CD8-positive, alpha-beta memory T cell (primary cell): ENCODE measurements at regions not wholly inside any gene's neighbourhood (a gene's known extent, or its start where the extent isn't known, plus 50 kb on each side); places are given as distances from the start of the nearest gene placed in this dataset.

Experiments used
- CTCF ChIA-PET: fragments of 350-600 bp; sonication (Branson Sonifier 250); formaldehyde crosslinking; loops from one replicate; lab custom pipeline; 2021; ENCODE audit warnings: antibody characterized with exemption; lab: Charles Lee
- POLR2A ChIA-PET: fragments of 350-600 bp; sonication (Branson Sonifier 250); formaldehyde crosslinking; loops from one replicate; lab custom pipeline; 2021; ENCODE audit warnings: antibody characterized with exemption; lab: Charles Lee
- DNase-seq, 5 donors: peaks; one replicate each; pipeline versions ENCODE4 v3.0.0 to v3.0.0-alpha.2; 2020 to 2022; ENCODE audit warnings: mixed read lengths in 1 of 5
- H3K27ac ChIP-seq: one replicate; pipeline ENCODE4 v1.7.0; 2013; ENCODE audit warnings: low read depth, mild to moderate bottlenecking, low read length, moderate library complexity
- H3K27me3 ChIP-seq: 2 replicates; pipeline ENCODE4 v1.7.0; 2013; ENCODE audit warnings: low read length, mild to moderate bottlenecking; ENCODE audit not compliant: insufficient read depth, poor library complexity, severe bottlenecking
- H3K36me3 ChIP-seq: 2 replicates; pipeline ENCODE4 v1.7.0; 2013; ENCODE audit warnings: mild to moderate bottlenecking, low read length, moderate library complexity; ENCODE audit not compliant: insufficient read depth
- H3K4me1 ChIP-seq: 2 replicates; pipeline ENCODE4 v1.7.0; 2013; ENCODE audit warnings: mild to moderate bottlenecking, low read length, moderate library complexity; ENCODE audit not compliant: insufficient read depth
- H3K4me3 ChIP-seq: 2 replicates; pipeline ENCODE4 v1.7.0; 2013; ENCODE audit warnings: mild to moderate bottlenecking, low read length
- H3K9me3 ChIP-seq: 2 replicates; pipeline ENCODE4 v1.7.0; 2013; ENCODE audit warnings: mild to moderate bottlenecking, low read length
- H3K27ac Mint-ChIP-seq, 8 donors: one replicate each; pipeline ENCODE4 v1.8.0; 2020 to 2021; ENCODE audit warnings: mixed read lengths in 8 of 8, mild to moderate bottlenecking in 6 of 8, inconsistent platforms in 3 of 8, moderate library complexity in 3 of 8
- H3K27me3 Mint-ChIP-seq, 2 donors: one replicate each; pipeline ENCODE4 v1.8.0; 2020 to 2021; ENCODE audit warnings: mixed read lengths in 2 of 2, mild to moderate bottlenecking in 1 of 2, moderate library complexity in 1 of 2
- H3K36me3 Mint-ChIP-seq, 3 donors: one replicate each; pipeline ENCODE4 v1.8.0; 2020 to 2021; ENCODE audit warnings: mixed read lengths in 3 of 3, inconsistent platforms in 1 of 3, mild to moderate bottlenecking in 1 of 3
- H3K4me1 Mint-ChIP-seq, 3 donors: one replicate each; pipeline ENCODE4 v1.8.0; 2020 to 2021; ENCODE audit warnings: mixed read lengths in 3 of 3, inconsistent platforms in 1 of 3, mild to moderate bottlenecking in 1 of 3
- H3K4me3 Mint-ChIP-seq, 7 donors: one replicate each; pipeline ENCODE4 v1.8.0; 2020 to 2021; ENCODE audit warnings: mixed read lengths in 7 of 7, mild to moderate bottlenecking in 6 of 7, moderate library complexity in 4 of 7, inconsistent platforms in 2 of 7
- H3K9me3 Mint-ChIP-seq, 5 donors: one replicate each; pipeline ENCODE4 v1.8.0; 2020 to 2022; ENCODE audit warnings: mixed read lengths in 5 of 5, mild to moderate bottlenecking in 3 of 5, moderate library complexity in 2 of 5, inconsistent platforms in 1 of 5

- Mint-ChIP-seq H3K27me3 (peaks cover 2 to 8% of the 10 kb centered on the region in 2 donors), H3K9me3 (peaks cover 0 to 6% (median 4%) of the 10 kb centered on the region in 5 donors), H3K27ac (no peak overlapping the region), H3K4me1 (no peaks in the 10 kb centered on the region), H3K4me3 (no peak overlapping the region), H3K36me3 (peaks cover 0 to 11% (median 0%) of the 10 kb centered on the region in 3 donors)
- Histone ChIP-seq H3K4me1 (no peaks in the 10 kb centered on the region), H3K4me3 (no peak overlapping the region), H3K36me3 (no peaks in the 10 kb centered on the region), H3K27me3 (no peaks in the 10 kb centered on the region), H3K27ac (no peak overlapping the region), H3K9me3 (no peaks in the 10 kb centered on the region)
- POLR2A ChIA-PET = no interaction called here
- CTCF ChIA-PET = interaction anchor here (1.0 kb wide), 1 partner anchor 276 kb away, joined by 3 read pairs; no protein-coding TSS in a partner anchor
- no peak for DNase-seq
Measured at GRCh38 chr18:3389977-3390376, 60.0 kb upstream of the TGIF1 start.

- peaks cover 0 to 11% (median 0%) of the 10 kb centered on the region in 3 donors for H3K36me3 Mint-ChIP-seq
- CTCF ChIA-PET = interaction anchor here (1.0 kb wide), 1 partner anchor 95 kb away, joined by 3 read pairs; no protein-coding TSS in a partner anchor
- Histone ChIP-seq H3K36me3 (no peaks in the 10 kb centered on the region), H3K27me3 (no peaks in the 10 kb centered on the region), H3K4me3 (no peak overlapping the region), H3K9me3 (no peaks in the 10 kb centered on the region), H3K4me1 (no peaks in the 10 kb centered on the region), H3K27ac (no peak overlapping the region)
- DNase-seq = no peak
- POLR2A ChIA-PET = no interaction called here
- H3K9me3 Mint-ChIP-seq = peaks cover 0 to 6% (median 4%) of the 10 kb centered on the region in 5 donors
- H3K27me3 Mint-ChIP-seq = peaks cover 4 to 16% of the 10 kb centered on the region in 2 donors
- no peaks in the 10 kb centered on the region for H3K4me1 Mint-ChIP-seq
- H3K4me3 Mint-ChIP-seq = no peak overlapping the region
- no peak overlapping the region for H3K27ac Mint-ChIP-seq
Measured at GRCh38 chr18:3391704-3392466, 58.1 kb upstream of the TGIF1 start.

- Histone ChIP-seq H3K4me3 (no peak overlapping the region), H3K27me3 (no peaks in the 10 kb centered on the region), H3K4me1 (no peaks in the 10 kb centered on the region), H3K9me3 (no peaks in the 10 kb centered on the region), H3K27ac (no peak overlapping the region), H3K36me3 (no peaks in the 10 kb centered on the region)
- Mint-ChIP-seq H3K9me3 (peaks cover 0 to 6% (median 4%) of the 10 kb centered on the region in 5 donors), H3K36me3 (peaks cover 0 to 11% (median 0%) of the 10 kb centered on the region in 3 donors), H3K4me1 (no peaks in the 10 kb centered on the region), H3K4me3 (no peak overlapping the region), H3K27ac (no peak overlapping the region), H3K27me3 (peaks cover 4 to 19% of the 10 kb centered on the region in 2 donors)
- POLR2A ChIA-PET = no interaction called here
- CTCF ChIA-PET = interaction anchor here (1.0 kb wide), 1 partner anchor 96 kb away, joined by 3 read pairs; no protein-coding TSS in a partner anchor
- DNase-seq = no peak
Measured at GRCh38 chr18:3392467-3392855, 57.5 kb upstream of the TGIF1 start.

- ChIA-PET CTCF (interaction anchor here (0.9 to 1.3 kb wide), 5 partner anchors 14 to 272 kb away, joined by 3 to 4 read pairs (median 3); no protein-coding TSS in a partner anchor), POLR2A (no interaction called here)
- Histone ChIP-seq H3K27me3 (no peaks in the 10 kb centered on the region), H3K4me1 (no peaks in the 10 kb centered on the region), H3K36me3 (no peaks in the 10 kb centered on the region), H3K4me3 (no peak overlapping the region), H3K9me3 (no peaks in the 10 kb centered on the region), H3K27ac (no peak overlapping the region)
- peaks cover 4 to 19% of the 10 kb centered on the region in 2 donors for H3K27me3 Mint-ChIP-seq
- DNase-seq = no peak
- H3K36me3 Mint-ChIP-seq = peaks cover 0 to 11% (median 0%) of the 10 kb centered on the region in 3 donors
- peaks cover 0 to 6% (median 4%) of the 10 kb centered on the region in 5 donors for H3K9me3 Mint-ChIP-seq
- no peaks in the 10 kb centered on the region for H3K4me1 Mint-ChIP-seq
- no peak overlapping the region for H3K4me3 Mint-ChIP-seq
- H3K27ac Mint-ChIP-seq = no peak overlapping the region
Measured at GRCh38 chr18:3394648-3395047, 55.3 kb upstream of the TGIF1 start.

GRCh38 chr18:3395466-3395865, 54.5 kb upstream of the TGIF1 start:
- H3K9me3 ChIP-seq = no peaks in the 10 kb centered on the region
- Mint-ChIP-seq H3K27me3 (peaks cover 8 to 22% of the 10 kb centered on the region in 2 donors), H3K36me3 (peaks cover 0 to 14% (median 0%) of the 10 kb centered on the region in 3 donors), H3K4me3 (no peak overlapping the region), H3K9me3 (peaks cover 0 to 7% (median 4%) of the 10 kb centered on the region in 5 donors), H3K4me1 (no peaks in the 10 kb centered on the region), H3K27ac (no peak overlapping the region)
- POLR2A ChIA-PET = no interaction called here
- no peak for DNase-seq
- no peaks in the 10 kb centered on the region for H3K4me1 ChIP-seq
- no peaks in the 10 kb centered on the region for H3K36me3 ChIP-seq
- no peak overlapping the region for H3K27ac ChIP-seq
- H3K27me3 ChIP-seq = no peaks in the 10 kb centered on the region
- H3K4me3 ChIP-seq = no peak overlapping the region
- CTCF ChIA-PET = interaction anchor here (1.2 to 1.3 kb wide), 3 partner anchors 15 to 207 kb away, joined by 3 to 4 read pairs (median 3); no protein-coding TSS in a partner anchor

- Mint-ChIP-seq H3K27ac (no peak overlapping the region), H3K4me1 (no peaks in the 10 kb centered on the region), H3K4me3 (no peak overlapping the region), H3K9me3 (peaks cover 0 to 6% (median 4%) of the 10 kb centered on the region in 5 donors), H3K36me3 (peaks cover 0 to 14% (median 0%) of the 10 kb centered on the region in 3 donors), H3K27me3 (peaks cover 8 to 22% of the 10 kb centered on the region in 2 donors)
- Histone ChIP-seq H3K4me1 (no peaks in the 10 kb centered on the region), H3K27me3 (no peaks in the 10 kb centered on the region), H3K27ac (no peak overlapping the region), H3K4me3 (no peak overlapping the region), H3K9me3 (no peaks in the 10 kb centered on the region), H3K36me3 (no peaks in the 10 kb centered on the region)
- no peak for DNase-seq
- CTCF ChIA-PET = interaction anchor here (0.8 to 1.6 kb wide), 2 partner anchors 16 to 269 kb away, joined by 3 to 4 read pairs; no protein-coding TSS in a partner anchor
- POLR2A ChIA-PET = no interaction called here
Measured at GRCh38 chr18:3397031-3397750, 52.8 kb upstream of the TGIF1 start.

GRCh38 chr18:3397786-3398185, 52.2 kb upstream of the TGIF1 start:
- H3K4me1 ChIP-seq = no peaks in the 10 kb centered on the region
- CTCF ChIA-PET = interaction anchor here (0.6 to 1.6 kb wide), 3 partner anchors 17 to 268 kb away, joined by 3 to 4 read pairs (median 3); no protein-coding TSS in a partner anchor
- Mint-ChIP-seq H3K27me3 (peaks cover 8 to 20% of the 10 kb centered on the region in 2 donors), H3K4me1 (peaks cover under 1% of the 10 kb centered on the region in 3 donors), H3K9me3 (peaks cover 0 to 6% (median 4%) of the 10 kb centered on the region in 5 donors), H3K27ac (no peak overlapping the region), H3K36me3 (peaks cover 0 to 14% (median 0%) of the 10 kb centered on the region in 3 donors), H3K4me3 (no peak overlapping the region)
- no peak overlapping the region for H3K27ac ChIP-seq
- no peaks in the 10 kb centered on the region for H3K27me3 ChIP-seq
- no peak for DNase-seq
- no peaks in the 10 kb centered on the region for H3K36me3 ChIP-seq
- POLR2A ChIA-PET = no interaction called here
- no peaks in the 10 kb centered on the region for H3K9me3 ChIP-seq
- H3K4me3 ChIP-seq = no peak overlapping the region
